ENCODE measurements at regions not wholly inside any gene's neighbourhood (a gene's known extent, or its start where the extent isn't known, plus 50 kb on each side); places are given as distances from the start of the nearest gene placed in this dataset.

DNA sequence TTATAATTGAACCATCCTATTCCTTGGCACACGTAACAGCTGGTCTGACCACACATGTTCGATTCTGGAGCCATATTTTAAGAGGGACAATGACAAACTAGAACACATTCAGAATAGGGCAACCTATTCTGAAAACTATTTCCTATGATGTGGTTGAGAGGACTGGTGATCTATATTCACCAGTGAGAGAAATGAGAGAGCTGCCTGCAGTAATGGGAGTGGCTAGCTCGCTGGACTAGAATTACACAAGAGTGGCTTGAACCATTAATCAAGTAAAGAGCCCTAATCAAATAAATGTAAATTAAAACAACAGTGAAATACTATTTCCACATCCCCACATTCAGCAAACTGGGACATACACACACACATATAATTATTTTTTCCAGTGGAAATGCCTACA, 55.3 kb upstream of the LY86 start:
- no peak for DNase-seq

GRCh38 chr6:6534399-6534798, 54.1 kb upstream of the LY86 start:
- no peak for DNase-seq

- DNase-seq: no peak
Observed at GRCh38 chr6:6537488-6538260, 50.8 kb upstream of the LY86 start.

GRCh38 chr6:6538261-6538660, 50.3 kb upstream of the LY86 start:
- DNase-seq: no peak

Data from NCI-H446 treated with DMSO at 0.1 percent for 48 hours (cell line).